GM12874 (cell line): ENCODE measurements at regions not wholly inside any gene's neighbourhood (a gene's known extent, or its start where the extent isn't known, plus 50 kb on each side); places are given as distances from the start of the nearest gene placed in this dataset.

Experiments
- CTCF ChIP-seq: IDR thresholded peaks from 2 replicates; pipeline ENCODE4 v1.5.1; 2011; ENCODE audit warnings: low read depth, mild to moderate bottlenecking, control low read depth, low read length, moderate library complexity; ENCODE audit not compliant: insufficient read depth

GRCh38 chr10:71084061-71084817 lies 128.1 kb upstream of the UNC5B start:
- no peak for TF ChIP-seq CTCF

GRCh38 chr10:71084818-71085126 lies 127.6 kb upstream of the UNC5B start:
- no peak for TF ChIP-seq CTCF

GRCh38 chr10:71085689-71086438 lies 126.5 kb upstream of the UNC5B start:
- TF ChIP-seq CTCF: no peak

- no peak for TF ChIP-seq CTCF
Observed at GRCh38 chr10:71086439-71087080, 125.8 kb upstream of the UNC5B start.

GRCh38 chr10:71087622-71088021 lies 124.7 kb upstream of the UNC5B start:
- no peak for TF ChIP-seq CTCF

- no peak for TF ChIP-seq CTCF
Observed at GRCh38 chr10:71088054-71088453, 124.3 kb upstream of the UNC5B start.

GRCh38 chr10:71089162-71089561 lies 123.2 kb upstream of the UNC5B start:
- TF ChIP-seq CTCF: no peak
